Globus pallidus (tissue), 1 donor: ENCODE measurements at regions not wholly inside any gene's neighbourhood (a gene's known extent, or its start where the extent isn't known, plus 50 kb on each side); places are given as distances from the start of the nearest gene placed in this dataset.

Experiments used
- DNase-seq: peaks from one replicate; pipeline ENCODE4 v3.0.0-alpha.2; 2015; ENCODE audit warnings: low spot score

GRCh38 chr12:39125566-39125965 lies 220.2 kb upstream of the CPNE8 start:
- DNase-seq, result no peak

GRCh38 chr12:39124768-39125167 lies 219.4 kb upstream of the CPNE8 start:
- DNase-seq, result no peak

GRCh38 chr12:39123580-39124253 lies 218.3 kb upstream of the CPNE8 start:
- DNase-seq, result no peak

- no peak for DNase-seq
Measured at GRCh38 chr12:39122562-39123204, 217.3 kb upstream of the CPNE8 start.

- no peak for DNase-seq
Measured at GRCh38 chr12:39116861-39117260, 211.5 kb upstream of the CPNE8 start.

GRCh38 chr12:39112064-39112463 lies 206.7 kb upstream of the CPNE8 start:
- DNase-seq, result no peak

- DNase-seq, result no peak
Measured at GRCh38 chr12:39105111-39105510, 199.7 kb upstream of the CPNE8 start.

- DNase-seq, result peak; percentile 60
Measured at GRCh38 chr12:39103552-39104165, 198.3 kb upstream of the CPNE8 start.

- DNase-seq, result no peak
Measured at GRCh38 chr12:39102474-39103209, 197.3 kb upstream of the CPNE8 start.

- DNase-seq, result no peak
Measured at GRCh38 chr12:39095636-39096330, 190.4 kb upstream of the CPNE8 start.

- DNase-seq, result no peak
Measured at GRCh38 chr12:39081910-39082309, 176.5 kb upstream of the CPNE8 start.

- no peak for DNase-seq
Measured at GRCh38 chr12:39077226-39077625, 171.8 kb upstream of the CPNE8 start.

GRCh38 chr12:39074063-39074462 lies 168.7 kb upstream of the CPNE8 start:
- no peak for DNase-seq

- DNase-seq, result no peak
Measured at GRCh38 chr12:39072658-39073057, 167.3 kb upstream of the CPNE8 start.

GRCh38 chr12:39071611-39072010 lies 166.2 kb upstream of the CPNE8 start:
- no peak for DNase-seq

GRCh38 chr12:39070775-39071174 lies 165.4 kb upstream of the CPNE8 start:
- no peak for DNase-seq

- DNase-seq, result no peak
Measured at GRCh38 chr12:39065455-39065854, 160.1 kb upstream of the CPNE8 start.

GRCh38 chr12:39064708-39065107 lies 159.3 kb upstream of the CPNE8 start:
- no peak for DNase-seq

- DNase-seq, result no peak
Measured at GRCh38 chr12:39062266-39062996, 157.0 kb upstream of the CPNE8 start.

GRCh38 chr12:39061576-39061975 lies 156.2 kb upstream of the CPNE8 start:
- DNase-seq, result no peak

GRCh38 chr12:39048395-39048794 lies 143.0 kb upstream of the CPNE8 start:
- no peak for DNase-seq
